Renal pelvis (tissue), 1 donor: ENCODE measurements at regions not wholly inside any gene's neighbourhood (a gene's known extent, or its start where the extent isn't known, plus 50 kb on each side); places are given as distances from the start of the nearest gene placed in this dataset.

Experiments
- DNase-seq: peaks from one replicate; pipeline ENCODE4 v3.0.0-alpha.2; 2013

DNA sequence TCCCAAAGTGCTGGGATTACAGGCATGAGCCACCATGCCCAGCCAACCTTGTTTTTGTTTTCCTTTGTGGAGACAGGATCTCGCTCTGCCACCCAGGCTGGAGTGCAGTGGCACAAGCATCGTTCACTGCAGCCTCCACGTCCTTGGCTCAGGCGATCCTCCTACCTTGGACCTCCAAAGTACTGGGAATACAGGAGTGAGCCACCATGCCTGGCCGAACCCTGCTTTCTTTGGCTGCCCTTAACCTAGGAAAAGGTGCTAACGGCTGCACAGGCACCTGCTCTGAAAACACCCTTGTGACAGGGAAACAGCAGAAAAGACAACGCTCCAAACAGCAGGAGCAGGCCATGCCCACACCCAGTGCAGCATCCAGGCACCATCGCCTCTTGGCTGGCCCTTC lies 71.9 kb downstream of the OAT start:
- no peak for DNase-seq

DNA sequence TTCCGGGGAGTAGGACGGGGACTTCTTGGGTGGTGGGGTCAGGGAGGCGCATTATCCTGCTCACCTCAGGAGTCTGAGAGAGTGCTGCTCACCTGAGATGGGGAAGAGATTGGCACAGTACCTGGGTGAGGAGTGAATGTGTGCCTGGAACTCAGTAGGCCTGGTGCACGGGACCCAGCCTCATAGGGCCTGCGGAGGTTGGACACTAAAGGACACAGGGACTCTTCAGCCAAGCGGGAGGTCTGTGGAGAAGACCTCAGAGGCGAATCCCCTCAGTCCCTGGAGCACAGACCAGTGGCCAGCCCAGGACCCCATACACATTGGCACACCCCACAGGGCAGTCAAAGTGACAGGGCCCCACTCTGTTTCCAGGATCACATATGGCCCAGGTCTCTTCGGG lies 73.2 kb downstream of the OAT start:
- no peak for DNase-seq

DNA sequence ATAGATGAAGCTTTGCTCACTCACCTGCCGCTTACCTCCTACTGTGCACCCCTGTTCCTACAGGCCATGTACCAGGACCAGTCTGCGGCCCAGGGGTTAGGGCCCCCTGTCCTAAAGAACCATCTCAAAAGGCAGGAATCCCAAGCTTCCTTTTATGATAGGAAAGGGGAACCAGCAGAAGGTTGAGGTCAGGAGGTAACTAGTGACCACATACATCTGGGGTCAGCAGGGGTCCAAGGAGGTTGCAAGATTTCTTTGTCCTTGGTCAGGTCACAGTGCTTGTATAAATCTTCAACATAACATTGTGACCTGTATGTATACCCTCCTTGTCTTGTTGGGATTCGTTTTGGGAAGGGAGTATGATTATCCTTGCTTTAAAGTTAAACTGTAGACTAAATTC lies 73.8 kb downstream of the OAT start:
- no peak for DNase-seq

DNA sequence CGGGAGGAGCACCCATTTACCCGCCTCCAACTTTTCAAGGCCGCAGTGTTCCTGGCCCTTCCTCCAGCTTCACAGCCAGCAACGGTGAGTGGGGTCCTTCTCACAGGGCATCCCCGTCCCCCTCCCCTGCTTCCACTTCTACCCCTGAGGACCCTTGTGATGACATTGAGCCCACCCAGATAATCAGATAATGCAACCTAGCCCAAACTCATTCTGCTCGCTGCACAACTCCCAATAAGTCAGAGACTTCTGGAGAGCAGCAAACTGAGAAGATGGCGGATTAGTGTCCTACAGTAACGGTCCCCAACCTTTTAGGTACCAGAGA lies 74.5 kb downstream of the OAT start:
- DNase-seq = no peak

DNA sequence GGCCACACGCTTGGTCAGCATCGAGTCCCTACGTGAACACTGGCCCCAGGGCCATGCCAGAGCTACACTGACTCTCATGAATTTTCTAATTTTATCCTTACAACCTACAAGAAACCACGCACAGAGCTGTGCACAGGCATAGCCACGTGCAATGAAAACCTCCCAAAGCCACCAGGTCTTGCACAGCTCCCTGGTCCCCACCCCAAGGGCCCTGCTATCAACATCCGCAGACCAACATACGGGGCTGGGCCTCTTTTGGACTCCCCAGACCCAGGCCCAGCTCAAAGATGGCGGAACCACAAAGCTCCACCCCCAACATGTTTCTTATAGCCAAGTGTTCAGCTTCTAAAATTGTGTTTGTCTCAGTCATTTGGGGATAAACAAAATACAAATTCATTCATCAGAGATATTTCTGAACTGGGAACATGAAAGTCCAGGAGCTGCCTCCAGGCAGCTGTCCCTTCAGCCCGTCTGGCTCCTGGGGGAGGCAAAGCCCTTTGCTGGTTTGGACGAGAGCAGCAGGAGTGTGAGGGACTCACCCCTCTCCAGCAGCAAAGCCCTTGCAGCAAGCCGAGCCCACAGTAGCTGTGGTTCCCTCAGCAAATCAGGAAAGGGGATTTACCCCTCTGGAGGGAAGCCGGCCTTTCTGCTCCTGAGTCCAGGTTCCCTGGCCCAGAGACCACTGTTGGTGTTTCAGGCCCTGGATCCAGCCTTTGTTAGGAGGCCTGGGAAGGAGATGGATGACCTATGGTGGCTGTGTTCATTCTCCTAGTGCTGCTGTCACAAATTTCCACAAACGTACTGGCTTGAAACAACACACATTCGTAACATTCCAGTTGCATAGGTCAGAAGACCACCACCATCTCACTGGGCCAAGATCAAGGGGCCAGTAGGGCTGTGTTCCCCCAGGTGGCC lies 75.1 kb downstream of the OAT start:
- DNase-seq = no peak

DNA sequence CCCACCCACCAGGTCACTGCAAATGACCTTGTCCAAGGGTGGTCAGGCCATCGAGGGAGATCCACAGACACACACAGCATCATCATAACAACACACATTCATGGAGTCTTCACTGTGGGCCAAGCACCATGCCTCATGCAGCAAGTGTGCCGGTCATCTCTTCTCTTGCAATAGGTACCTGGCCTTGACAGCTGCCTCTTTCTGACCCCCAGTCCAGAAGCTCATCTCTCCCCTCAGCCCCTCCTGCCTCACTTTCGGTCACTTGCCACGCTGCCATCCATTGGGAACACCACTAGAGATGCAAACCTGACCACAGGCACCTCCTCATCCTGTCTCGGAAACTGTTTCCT lies 75.9 kb downstream of the OAT start:
- DNase-seq = no peak

DNA sequence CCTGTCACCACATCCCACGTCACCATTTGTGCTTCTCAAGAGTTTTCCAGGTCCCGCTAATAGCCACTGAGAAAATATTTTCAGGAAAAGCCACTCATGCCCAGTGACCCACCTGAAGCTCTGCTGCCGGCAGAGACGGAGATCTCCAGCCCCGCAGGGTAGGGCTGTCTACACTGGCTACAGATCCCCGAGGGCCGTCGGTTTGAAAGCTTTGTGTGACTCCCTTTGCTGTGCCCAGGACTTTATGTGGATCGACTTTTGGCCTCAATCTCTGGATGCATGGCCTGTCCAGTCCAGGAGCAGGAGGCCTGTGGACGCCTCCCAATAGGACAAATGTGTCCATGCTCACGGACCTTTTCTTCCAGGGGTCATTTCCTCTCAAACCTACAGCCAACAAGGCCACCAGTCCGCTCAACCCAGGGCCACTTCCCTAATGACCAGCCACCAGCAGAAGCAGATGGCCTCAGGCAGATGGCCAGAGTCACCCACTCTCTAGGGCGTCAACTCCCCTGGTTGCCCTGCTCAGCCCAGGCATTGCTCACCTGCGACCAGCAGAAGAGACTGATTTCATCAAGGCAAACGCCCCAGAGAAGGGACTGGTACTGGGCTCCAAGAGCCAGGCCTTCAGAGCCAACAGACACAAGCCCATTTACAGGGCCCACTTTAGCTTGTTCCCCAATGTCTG lies 76.4 kb downstream of the OAT start:
- DNase-seq = no peak

DNA sequence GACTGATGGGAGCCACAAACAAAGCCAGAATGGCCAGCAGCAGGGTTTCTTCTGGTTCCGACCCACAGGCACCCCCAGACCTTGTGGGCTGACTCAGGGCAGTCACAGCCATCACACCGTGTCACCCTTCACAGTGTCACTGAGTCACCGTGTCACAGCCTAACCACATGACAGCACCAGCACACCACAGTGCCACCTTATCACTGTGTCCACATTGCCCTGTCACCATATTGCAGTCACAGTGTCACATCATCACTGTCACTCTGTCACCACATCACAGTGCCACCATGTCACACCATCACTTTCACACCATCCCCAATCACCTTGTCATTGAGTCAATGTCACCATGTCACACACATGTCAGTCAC lies 77.0 kb downstream of the OAT start:
- no peak for DNase-seq

DNA sequence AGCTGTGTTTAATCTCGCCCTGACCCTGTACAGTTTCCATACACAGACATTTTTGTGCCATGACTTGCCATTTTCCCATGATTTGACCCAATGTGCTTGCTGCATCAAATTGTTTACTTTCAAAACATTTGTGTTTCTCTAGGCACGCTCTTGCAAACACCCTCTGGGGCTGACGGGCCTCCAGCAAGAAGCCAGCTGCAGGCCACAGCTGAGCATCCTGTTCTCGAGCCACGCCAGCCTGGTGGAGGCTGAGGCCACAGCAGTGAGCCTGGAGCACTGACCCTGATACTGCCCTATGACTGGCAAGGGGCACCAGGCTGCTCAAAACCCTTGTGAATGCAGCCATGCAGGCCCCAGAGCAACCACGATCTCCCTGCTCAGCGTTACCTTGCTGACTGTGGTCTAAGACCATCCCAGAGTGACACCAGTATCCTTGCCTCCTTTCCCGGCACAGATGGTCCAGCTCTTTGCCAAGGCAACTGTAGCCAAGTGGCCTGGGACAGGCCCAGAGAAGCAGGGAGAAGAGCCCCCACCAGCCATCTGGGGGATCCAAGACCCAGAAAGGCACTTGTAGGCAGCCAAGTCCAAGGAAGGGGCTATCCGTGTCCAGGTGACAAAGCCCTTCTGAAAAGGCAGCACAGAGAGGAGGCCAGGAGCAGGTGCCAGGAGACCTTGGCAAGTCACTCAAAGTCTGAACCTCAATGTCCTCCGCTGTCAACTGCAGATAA lies 78.5 kb downstream of the OAT start:
- DNase-seq = peak; percentile 47

DNA sequence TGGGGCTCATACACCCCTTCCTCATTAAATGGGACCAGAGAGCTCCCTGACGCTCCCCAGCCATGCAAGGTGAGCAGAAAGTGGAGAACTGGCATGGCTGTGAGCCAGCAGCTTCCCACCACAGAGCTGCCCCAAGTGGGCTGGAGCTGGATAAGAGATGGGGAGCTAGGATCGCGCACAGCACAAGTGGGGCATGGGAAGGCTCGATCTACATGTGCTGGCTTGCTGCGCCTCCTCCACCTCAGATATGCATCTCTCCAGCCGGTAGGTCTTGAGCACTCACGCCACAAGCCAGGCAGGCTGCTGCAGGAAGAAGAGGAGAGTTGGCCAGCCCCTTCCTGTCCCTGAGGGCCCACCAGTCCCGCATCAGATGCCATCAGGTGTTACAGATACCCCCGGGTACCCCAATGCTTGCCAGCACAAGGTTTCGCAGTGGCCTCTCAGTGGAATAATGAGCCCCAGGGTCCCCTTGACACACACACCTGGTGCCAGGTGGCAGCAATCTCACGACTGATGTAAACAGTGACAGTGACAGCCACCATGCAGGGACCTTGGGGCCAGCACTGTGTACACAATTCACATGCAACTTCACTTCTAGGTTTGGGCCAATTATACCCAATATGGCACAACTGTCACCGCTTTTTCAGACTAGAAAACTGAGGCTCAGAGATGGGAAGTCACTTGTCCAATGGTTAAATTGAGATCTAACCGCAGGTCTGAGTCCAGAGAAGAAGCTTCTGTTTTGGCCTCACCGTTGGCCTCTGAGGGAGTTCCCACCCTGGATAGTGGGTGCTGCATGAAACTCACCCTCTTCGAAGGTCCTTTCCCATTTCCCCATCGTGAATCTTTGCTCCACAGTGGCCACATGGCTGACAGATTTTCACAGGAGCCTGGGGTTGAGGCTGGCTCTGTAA lies 79.3 kb downstream of the OAT start:
- no peak for DNase-seq

DNA sequence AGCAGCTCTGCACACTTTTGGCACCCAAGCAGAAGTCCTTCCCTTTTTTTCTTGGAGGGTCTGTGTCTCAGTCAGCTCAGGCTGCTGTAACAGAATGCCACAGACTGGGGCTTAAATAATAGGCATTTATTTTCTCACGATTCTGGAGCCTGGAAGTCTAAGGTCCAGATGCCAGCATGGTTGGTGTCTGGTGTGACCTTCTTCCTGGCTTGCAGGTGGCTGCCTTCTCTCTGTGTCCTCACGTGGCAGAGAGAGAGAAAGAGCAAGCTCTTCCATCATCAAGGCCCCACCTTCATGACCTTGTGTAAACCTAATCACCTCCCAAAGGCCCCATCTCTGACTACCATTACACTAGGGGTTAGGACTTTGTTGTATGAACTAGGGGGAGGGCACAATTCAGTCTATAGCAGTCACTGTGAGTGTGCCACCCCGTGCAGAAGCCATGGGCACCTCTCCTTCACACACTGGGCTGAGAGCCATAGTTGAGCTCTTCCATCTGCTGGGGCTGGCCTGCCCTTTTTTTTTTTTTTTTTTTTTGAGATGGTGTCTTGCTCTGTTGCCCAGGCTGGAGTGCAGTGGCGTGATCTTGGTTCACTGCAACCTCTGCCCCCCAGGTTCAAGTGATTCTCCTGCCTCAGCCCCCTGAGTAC lies 80.3 kb downstream of the OAT start:
- DNase-seq = no peak

DNA sequence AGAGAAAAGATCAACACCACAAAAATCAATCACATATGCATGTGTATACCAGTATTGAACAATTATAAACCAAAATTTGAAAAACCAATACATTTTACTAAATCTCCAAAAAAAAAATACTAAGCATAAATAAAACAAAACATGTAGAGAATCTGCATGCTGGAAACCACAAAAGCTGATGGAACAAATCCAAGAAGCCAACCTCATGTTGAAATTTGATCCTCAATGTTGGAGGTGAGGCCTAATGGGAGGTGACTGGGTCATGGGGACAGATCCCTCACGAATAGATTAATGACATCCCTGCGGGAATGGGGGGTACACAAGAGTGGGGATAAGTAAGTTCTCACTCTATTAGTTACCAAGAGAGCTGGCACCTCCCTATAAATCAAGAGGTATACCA lies 82.5 kb downstream of the OAT start:
- no peak for DNase-seq

DNA sequence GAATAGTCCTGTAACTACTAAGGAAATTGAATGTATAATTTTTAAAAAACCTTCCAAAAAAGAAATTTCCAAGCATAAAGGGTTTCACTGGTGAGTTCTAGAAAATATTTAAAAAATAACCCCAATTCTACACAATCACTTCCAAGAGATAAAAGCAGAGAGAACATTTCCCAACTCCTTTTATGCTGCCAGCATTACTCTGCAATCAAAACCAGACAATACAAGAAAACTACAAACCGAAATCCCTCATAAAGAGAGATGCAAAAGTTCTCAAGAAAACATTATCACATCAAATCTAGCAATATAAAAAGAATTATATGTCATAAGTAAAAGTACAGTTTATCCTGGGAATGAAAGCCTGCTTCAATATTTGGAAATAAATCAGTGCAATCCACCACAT lies 84.8 kb downstream of the OAT start:
- no peak for DNase-seq

DNA sequence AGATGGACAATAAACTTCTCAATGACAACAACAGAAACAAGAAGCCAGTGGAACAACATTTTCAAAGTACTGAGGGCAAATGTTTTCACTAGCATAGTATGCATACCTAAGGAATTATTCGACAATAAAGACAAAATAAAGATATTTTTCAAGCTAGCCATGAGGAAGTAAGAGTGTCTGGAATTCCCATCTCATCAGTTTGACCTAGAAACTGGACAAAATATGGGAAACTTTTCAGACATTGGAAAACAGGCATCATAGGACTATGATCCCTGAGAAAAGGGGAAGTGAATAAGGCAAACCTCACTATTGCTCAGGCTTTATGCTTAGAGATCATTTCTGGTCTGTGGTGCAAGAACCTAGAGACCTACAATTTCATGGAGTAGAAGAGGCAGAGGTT lies 86.3 kb downstream of the OAT start:
- DNase-seq = no peak

DNA sequence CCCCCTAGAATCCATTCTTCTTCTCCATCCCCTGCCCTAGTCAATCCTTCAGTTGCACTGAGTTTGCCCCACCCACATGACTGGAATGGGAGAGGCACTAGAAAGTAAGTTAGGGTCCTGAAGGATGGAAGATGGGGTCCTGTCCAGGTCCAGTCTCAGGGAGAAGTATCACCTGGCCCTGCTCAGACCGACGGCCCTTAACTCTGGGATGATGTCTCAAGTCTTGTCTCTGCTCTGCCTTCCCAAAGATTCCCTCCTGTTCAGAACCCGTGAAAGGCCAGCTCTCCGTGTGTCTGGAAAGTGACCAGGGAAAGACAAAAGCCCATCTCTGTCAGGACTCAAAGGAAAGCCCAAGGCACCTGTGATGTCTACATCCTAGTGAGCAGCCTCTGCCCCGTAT lies 88.8 kb downstream of the OAT start:
- no peak for DNase-seq

DNA sequence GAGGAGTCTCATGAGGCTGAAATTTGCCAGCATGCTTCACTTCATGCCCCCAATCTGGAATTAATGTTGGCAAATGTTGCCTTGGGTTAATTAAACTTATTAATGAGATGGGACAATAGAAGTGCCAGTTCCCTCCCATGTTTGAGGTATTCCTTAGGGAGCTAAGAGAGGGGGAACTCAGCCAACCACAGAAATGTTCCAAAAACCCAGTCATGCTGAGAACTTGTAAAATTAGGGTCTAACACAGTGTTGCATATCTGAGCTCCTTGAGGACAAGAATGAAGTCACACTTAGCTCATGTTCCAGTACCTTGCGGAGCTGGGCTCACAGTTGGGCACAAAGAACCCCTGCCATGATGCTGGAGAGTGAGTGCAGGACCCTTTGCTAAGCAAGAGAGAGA lies 89.4 kb downstream of the OAT start:
- no peak for DNase-seq

DNA sequence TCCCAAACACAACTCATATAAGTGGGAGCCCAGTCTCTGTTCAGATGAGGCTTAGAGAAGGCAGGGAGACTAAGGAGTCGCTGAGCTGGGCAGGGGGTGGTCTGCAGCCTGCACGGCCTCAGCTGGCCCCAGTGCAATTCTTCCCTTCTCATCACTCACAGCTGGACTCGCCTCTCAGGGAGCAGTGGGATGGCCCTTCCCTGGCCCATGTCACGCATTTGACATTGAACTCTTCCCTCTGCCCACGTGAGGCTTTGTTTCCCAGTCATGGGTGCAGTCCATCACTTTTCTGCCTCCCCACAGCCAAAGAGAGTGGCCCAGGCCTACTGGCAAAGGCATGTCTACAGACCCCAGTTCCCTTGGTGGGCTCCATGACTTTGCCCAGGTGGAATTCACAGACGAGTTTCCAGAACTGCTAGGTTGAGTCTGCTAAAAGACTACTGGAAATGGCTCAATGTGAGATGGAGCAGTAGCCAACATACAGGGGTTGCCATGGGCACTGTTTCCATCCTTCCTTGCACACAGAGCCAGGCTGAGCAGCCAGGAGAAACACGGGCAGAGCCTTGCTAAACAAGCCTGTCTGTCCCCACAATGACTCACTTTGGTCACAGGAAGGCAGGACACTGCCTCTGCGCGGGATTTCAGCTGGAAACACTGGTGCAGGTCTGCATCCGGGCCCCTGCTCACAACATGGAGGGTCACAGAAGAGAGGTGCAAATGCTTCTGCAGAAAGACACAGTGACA lies 90.1 kb downstream of the OAT start:
- no peak for DNase-seq

DNA sequence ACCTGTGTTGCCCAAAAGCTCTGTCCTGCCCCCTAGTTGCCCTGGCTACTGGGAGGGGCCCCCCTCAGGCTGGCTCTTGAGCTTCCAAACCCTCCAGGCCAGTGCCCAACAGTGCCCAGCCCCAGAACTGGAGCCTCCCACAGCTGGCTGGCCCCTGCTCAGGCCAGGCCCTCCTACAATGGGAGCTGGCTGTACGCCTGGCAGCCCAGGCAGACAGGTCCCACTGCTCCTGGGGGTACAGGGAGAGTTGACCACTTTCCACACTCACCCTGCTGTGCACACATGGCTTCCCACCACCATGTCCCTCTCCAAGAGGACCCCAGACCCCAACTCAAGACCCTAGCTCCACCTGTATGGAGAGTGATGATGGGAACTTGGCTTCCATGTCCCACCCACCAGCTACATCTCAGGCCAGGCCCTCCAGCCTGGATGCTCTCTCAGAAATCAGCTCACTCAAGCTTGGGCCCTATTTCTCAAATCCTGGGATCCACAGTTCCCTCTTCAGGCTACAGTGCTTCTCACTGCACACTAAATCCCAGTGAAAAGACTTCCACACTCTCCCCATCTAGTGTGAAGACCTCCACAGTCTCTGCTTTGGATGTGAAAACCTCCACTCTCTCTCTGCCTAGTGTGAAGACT lies 92.6 kb downstream of the OAT start:
- DNase-seq = no peak

DNA sequence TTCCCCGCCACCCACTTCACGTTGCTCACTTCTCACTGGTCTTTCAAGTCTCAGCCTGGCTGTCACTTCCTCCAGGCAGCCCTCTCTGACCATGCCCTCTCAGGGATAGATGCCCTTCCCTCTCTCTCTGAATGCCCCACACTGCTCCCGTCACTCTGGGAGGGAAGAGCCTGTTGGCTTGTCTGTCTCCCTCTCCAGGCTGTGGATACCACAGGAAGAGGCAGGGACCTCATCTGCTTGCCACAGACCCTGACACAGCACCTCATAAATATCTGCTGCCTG lies 93.1 kb downstream of the OAT start:
- DNase-seq = no peak

DNA sequence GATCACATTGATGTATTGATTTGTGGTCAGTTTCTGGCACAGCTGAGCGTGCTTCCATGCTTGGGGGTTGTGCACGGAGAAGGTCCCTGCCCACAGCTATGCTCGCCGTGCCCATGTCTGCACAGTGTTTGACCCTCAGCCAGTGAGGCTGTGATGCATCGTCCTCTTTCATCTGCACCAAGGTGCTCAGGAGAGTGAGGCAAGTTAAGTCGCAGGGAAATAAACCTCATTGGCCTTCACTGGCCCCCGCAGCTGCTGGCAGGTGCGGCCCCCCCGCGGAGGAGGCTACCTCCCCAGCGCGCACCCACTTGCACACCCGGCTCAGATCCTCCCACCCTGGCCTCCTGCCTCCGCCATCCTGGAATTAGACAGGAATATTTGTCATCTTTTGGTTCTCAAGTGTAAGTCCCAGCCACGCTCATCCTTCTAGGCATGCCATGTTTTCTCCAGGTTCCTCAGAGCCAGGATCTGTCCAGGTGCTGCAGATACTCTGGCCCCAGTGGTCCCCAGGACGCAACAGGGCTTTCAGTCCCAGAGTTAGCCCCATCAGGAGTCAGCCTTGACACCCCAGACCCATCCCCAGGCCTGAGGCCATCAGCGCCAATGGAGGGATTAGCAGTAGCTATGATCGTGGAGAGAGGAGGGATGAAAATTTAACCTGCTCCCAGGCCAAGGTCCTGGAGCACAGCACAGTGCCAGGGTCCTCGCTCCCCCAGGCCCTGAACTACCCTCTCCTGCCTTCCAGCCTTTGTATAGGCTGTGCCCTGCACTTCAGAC lies 93.7 kb downstream of the OAT start:
- no peak for DNase-seq
